Activated gamma-delta T cell treated with anti-CD3 and anti-CD28 coated beads, Interleukin-2, amount 50 U/mL, for 16 hours (primary cell): ENCODE measurements at regions not wholly inside any gene's neighbourhood (a gene's known extent, or its start where the extent isn't known, plus 50 kb on each side); places are given as distances from the start of the nearest gene placed in this dataset.

ENCODE experiments used
- DNase-seq: peaks from one replicate; pipeline ENCODE4 v3.0.0-alpha.2; 2020; ENCODE audit warnings: low read depth

DNA sequence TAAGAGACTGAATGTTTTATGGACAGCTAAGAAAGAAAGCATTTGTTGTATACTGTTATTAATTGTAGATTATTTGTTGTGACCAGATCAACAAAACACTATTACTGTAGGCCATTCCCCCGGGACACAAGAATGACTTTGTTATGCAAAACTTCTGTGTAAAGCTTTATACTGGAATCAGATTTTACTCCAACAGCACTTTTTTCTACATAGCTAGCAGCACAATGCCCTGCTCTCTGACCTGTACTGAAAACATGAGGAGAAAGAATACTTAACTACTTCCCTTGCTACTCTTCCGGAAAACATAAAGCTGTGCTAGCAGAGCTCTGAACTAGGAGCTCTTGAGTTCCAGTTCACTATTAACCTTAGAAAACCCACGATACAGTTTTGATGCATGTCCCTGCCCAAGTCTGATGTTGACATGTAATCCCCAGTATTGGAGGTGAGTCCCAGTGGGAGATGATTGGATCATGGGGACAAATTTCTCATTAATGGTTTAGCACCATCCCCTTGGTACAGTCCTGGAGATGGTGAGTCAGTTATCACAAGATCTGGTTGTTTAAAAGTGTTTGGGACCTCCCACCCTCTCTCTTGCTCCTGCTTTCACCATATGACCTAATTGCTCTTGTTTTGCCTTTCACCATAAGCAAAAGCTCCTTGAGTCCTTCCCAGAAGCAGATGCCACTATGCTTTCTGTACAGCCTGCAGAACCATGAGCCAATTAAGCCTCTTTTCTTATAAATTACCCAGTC lies 601.1 kb upstream of the PIK3C3 start:
- no peak for DNase-seq

DNA sequence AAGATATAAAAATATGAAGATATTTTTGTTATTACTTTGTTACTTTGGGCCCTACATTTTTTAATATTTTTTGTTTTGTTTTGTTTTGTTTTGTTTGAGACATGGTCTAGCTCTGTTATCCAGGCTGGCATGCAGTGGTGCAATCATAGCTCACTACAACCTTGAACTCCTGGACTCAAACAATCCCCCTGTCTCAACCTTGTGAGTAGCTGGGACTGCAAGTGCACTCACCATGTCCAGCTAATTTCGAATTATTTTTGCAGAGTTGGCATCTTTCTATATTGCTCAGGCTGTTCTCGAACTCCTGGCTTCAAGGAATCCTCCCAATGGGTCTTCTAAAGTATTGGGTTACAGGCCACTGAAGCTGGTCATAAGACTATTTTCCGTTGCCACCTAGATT lies 603.6 kb upstream of the PIK3C3 start:
- DNase-seq = no peak

DNA sequence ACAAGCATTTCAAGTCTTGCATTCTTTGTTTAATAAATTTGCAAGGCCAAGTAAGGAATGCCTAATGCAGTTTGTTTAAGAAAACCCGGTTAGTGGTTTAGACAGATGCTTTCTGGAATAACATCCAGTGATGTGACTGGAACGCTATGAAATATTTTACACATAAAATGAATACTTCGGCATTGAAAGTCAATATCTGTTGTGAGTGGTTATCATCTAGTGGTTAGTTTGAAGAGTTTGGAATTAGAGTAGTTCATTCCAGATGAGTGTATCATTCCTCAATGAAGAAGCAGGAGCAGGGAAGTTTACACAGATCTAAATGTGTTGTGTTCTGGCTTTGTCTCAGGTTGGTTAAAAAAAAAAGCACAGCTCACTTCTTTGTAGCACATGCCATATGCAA lies 608.0 kb upstream of the PIK3C3 start:
- DNase-seq = no peak

DNA sequence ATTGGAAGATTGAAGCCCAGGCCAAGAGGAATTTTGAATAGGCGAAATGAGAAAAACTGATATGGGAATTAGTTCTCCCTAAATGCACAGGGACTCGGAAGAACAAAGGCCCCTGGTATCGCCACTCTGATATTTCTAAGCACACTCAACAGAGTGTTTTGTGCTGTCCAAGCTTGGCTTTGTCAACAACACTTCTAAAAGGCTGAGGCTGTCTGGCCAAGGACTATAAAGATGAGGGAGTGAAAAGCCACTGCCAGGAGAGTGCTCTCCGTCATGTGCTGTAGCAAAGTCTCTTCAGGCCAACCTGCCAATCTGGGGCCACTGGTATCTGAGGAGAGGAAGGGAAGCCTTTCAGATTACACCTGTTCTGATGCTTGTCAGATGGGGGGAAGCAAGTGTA lies 611.2 kb upstream of the PIK3C3 start:
- DNase-seq = no peak

DNA sequence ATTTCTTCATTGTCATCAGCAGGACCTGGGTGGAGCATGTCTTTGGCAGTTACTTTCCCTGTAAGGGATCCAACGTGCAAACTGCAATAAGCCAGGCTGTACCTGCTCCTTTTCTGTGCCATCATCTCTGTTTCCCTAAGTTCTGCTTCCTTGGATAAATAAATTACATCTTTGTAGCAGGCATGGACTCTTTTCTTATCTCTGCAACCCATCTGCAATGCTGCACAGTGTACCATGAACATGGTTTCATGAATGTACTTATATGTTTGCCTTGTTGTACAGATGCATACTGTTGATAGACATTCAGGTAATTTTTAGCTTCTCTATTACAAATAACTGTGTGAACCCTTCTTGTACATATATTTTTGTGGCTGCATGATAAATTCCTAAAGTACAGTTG lies 616.7 kb upstream of the PIK3C3 start:
- no peak for DNase-seq

DNA sequence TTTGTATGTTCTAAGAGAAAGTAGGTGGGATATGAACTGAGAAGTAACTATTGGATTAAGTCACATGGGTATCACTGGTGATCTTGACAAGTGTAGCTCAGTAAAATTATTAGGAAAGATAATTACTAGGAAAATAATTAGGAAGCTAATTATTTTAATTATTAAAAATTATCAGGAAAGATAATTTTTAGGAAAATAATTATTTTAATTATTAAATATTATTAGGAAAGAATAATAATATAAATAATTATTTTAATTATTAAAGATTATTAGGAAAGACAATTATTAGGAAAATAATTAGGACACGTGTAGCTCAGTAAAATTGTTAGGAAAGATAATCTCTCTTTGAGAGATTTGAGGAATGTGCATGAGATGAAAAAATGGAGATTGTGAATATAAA lies 623.4 kb upstream of the PIK3C3 start:
- no peak for DNase-seq

DNA sequence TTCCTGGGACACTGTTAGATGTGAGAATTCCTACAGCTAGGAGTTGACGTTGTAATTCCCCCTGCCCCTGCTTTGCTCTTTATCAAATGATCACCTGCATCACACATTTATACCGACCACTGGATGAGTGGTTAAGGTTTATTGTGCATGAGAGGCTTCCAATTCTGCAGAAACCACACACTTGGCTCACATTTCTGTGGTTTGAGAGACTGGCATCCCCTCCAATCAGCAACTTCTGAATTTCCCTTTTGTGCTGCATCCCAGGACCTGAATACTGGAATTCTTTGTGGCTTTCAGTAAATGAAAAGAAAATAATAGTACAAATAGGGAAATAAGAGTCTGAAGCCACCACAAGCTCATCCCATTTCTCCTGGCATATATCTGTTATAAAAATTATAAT lies 628.7 kb upstream of the PIK3C3 start:
- DNase-seq = no peak

DNA sequence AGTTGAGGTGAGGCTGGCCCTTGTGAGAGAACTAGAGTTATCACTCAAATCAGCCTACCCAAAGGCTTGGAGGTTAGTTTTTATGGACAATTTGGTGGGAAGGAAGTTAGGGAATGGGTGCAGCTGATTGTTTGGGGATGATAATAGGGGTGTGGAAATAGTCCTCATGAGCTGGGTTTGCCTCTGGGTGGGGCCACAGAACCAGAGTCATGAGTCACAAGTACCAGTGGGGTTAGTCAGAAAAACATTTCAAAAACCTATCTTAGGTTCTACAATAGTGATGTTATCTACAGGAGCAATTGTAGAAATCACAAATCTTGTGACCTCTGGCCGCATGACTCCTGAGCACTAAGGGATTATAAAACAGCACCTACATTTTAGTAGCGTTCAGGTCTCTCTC lies 630.1 kb upstream of the PIK3C3 start:
- no peak for DNase-seq

DNA sequence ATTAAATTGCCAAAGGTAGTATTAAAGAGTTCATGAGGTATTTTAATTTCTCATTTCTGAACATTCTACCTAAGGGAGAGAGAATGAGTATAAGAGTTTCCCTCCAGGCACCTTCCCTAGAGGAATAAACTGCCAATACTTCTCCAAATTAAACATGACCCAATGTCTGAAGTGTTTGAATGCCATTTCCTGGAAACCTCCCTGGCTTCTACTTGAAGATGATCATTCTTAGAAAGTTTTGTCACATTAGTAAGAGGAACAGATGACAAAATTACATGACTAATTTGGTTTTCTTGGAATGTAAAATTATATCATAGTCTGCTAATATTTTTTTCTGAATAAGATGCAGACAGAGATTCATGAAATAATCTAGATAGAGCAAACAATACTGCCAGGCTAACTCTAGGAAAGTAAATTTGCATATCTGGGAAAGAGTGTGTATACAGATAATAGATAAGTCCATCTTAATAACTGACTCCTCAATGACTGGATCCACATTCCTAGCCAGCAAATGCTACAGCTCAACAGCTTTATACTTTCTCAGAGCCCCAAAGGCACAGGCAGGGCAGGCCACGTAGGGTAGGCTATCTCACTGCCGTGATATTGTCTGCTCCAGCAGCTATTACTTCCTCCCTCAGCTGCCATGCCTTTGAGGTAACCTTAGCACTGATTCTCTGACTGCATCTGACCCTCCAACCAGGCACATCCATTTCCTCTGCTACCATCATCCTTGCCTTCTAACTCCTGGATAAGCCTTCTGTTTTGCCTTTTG lies 630.8 kb upstream of the PIK3C3 start:
- DNase-seq = no peak

DNA sequence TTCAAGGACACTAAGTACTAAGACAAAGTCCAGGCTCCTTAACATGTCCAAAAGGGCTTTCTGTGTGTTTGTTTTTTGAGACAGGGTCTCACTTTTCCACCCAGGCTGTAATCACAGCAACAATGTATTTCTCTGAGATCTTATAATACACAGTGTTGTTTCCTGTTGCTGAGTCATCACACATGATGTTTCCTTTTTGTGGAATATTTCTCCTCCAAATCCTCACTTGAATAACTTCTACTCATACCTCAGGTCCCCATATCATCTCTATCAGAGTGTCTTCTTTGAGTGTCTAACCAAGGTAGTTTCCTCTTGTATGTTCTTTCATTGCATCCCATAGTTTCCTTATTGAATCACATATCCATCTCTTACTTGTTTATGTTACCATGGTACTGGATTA lies 632.0 kb upstream of the PIK3C3 start:
- no peak for DNase-seq

DNA sequence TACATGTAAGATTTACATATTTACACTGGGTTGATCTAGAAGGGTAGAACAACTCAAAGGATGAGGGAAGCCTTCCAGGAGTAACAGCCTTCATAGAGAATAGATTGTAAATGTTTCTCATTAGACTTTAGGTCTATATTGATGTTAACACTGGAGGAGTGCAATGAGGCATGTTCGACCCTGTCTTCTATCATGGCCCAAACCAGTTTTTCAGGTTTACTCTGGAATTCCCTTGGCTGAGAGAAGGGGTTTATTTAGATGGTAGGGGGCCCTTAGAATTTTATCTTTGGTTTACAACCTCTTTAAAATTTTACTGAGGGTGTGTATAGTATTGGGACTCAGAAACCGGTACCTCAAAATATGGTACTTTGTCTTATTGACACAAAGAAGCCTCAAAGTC lies 634.9 kb upstream of the PIK3C3 start:
- no peak for DNase-seq

DNA sequence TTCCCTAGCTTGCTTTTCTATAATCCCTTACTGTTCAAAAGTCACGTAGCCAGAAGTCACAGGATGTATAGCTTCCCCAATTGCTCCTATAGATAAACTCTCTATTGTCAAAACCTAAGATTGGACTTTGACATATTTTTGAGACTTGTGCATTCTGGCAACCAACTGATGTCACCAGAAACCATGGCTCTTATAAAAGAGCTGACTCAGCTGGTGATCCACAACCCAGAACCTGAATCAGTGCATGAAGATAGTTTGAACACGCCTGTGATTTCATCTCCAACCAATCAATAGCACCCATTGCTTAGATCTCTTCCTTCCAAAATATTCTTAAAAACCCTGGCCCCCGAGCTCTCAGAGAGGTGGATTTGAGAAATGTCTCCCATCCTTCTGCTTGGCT lies 639.9 kb upstream of the PIK3C3 start:
- DNase-seq = no peak

DNA sequence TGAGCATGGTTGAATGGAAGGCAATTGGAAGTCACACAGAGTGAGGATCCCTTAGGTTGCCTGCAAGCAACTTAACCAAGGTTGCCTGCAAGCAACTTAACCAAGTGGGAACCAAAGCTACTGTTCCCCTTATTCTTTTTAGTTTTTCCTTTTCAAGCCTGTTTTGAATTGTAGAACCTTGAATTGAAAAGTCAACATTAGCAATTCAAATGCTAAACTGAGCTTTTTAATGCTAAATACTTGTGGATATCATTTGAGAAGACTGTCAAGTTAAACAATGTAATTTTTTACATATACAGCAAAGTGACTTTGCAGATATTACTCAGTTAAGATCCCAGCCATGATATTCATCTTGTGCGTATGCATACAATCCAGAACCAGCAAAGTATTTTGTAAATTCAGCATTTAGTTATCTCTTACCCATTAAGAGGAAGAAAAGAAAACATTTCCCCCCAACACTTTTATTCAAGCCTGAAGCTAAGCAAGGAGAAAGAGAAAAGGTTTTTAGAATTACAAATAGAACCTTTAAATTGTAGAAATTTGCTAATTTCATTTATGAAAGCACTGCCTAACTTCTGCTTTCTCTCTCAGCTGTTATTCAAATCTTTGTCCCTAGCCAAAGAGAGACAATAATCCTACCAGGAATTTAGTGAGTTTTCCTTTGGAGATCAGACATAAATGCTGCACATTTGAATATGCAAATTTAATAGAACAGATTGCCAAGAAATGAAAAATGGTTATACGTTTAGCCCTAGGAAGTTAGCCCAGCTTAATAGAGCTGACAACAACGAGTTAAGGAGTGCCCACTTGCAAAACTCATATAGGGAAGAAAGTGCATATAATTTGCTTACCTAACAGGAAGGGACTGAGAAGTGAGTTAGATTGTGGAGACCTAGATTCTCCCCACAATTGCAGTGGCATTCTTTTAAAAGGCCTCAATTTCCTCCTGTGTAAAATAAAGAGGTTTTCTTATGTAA lies 643.2 kb upstream of the PIK3C3 start:
- no peak for DNase-seq

DNA sequence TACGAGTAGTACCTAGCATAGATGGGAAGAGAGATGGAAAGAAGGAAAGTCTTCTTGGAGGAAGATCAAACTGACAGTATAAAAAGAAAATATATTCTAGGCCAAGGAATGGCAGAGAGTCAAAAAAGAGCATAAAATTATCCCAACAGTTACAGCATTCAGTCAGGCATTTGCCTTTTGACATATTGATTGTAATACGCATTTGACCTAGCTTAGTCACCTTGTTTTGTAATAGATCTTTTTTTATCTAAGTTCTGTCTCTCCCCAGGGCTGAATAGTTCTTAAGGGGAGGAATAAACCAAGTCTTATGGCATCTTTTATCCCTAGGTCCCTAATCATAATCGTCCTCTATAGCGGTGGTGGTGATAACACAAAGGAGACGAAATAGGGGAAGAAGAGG lies 657.3 kb upstream of the PIK3C3 start:
- no peak for DNase-seq

DNA sequence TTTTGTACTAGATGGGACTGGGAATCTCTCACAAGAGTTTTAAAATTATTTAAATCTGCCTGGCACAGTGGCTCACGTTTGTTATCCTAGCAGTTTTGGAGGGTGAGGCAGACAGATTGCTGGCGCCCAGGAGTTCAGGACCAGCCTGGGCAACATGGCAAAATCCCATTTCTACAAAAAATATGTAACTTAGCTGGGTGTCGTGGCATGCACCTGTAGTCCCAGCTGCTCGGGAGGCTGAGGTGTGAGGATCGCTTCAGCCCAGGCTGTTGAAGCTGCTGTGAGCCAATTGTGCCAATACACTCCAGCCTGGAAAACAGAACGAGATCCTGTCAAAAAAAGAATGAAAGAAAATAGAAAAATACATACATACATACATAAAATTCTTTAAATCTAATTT lies 685.7 kb upstream of the PIK3C3 start:
- no peak for DNase-seq

DNA sequence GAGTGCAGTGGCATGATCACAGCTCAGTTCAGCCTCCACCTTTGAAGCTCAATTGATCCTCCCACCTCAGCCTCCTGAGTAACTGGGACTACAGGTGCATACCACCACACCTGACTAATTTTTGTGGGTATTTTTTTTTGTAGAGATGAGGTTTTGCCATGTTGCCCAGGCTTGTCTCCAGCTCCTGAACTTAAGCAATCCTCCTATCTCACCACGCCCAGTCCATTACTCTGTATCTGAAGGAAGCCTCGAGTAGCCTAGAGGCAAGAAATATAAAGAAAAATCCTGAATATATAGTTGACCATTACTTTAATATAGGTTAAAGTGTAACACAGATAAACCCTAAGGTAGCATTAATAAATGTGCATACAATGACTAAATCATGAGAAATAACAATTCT lies 686.8 kb upstream of the PIK3C3 start:
- no peak for DNase-seq

DNA sequence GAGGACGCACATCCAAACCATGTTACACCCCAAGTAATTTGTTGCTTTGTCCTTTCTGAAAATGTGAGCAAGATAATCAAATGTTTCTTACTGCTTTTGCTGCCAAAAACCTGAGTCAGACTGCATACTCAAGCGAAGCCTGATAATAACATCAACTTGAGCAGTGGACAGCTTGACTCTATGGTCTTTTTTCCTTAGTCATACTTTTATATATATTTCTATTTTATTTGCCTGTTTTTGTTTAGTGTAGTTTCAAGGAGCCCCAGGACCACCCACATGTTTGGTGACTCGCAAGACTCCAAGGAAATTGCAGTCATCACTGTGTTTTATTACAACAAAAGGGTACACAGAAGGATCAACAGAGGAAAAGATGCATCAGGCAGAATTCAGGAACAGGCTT lies 688.4 kb upstream of the PIK3C3 start:
- no peak for DNase-seq

DNA sequence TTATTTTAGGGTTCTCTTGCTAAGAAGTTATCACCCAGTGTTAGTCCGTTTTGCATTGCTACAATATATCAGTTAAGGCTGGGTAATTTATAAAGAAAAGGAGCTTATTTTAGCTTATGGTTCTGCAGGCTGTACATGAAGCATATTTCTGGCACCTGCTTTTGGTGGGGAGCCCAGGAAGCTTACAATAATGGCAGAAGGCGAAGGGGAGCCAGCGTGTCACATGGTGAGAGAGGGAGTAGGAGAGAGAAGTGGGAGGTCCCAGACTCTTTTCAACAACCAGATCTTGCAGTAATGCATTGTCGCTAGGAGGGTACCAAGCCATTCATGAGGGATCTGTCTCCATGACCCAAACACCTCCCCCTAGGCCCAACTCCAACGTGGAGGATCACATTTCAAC lies 688.8 kb upstream of the PIK3C3 start:
- no peak for DNase-seq

DNA sequence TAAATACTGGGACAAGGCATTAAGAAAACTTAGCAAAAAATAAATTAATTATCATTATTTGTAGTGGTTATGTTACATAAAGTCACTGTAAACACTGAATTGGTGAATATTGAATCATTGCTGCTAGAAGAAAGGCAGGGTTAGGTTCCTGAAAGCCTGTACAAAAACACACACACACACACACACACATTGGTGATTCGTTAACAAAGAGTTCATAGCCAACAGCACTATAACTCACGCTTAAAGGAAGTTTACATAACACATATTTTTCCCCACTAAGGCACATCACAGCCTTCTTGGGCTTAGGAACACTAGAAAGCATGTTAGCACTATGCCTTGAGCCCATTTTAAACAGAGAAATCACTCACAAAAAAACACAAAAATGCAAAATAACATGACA lies 690.0 kb upstream of the PIK3C3 start:
- no peak for DNase-seq

DNA sequence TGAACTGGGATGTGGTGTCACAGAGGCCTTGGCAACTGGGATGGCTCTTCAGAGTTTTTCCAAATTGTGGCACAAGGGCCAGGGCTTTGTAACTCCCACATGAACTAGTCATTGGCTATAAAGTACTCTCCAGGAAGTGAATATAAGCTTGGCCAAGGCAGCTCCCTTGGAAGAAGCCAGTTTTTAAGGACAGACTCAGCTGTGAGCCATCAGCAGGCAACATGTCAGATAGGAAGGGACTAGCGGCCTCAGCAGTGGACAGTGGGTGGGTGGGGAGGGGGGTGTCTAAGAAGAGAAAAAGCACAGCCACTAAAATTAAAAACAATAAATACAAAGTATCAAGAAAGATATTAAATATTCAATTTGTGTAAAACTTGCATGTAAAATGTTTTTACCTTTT lies 691.1 kb upstream of the PIK3C3 start:
- DNase-seq = no peak

DNA sequence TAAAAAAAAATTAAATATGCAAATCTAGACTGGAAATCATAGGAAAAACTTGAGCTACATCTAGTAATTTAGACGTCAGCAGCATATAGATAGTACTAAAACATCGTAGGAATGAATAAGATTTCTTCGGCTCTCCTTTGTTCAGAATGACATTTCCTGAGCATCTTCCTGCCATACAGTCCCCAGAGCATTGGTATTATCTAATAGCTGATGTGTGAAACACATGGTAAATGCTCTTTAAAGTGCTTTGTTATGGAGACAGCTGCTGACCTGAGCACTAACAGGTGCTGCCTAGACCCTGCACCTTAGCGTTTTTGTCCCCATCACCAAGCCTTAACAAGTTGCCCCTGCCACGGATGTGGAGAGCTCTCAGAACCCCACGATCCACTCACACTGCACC lies 692.3 kb upstream of the PIK3C3 start:
- no peak for DNase-seq

DNA sequence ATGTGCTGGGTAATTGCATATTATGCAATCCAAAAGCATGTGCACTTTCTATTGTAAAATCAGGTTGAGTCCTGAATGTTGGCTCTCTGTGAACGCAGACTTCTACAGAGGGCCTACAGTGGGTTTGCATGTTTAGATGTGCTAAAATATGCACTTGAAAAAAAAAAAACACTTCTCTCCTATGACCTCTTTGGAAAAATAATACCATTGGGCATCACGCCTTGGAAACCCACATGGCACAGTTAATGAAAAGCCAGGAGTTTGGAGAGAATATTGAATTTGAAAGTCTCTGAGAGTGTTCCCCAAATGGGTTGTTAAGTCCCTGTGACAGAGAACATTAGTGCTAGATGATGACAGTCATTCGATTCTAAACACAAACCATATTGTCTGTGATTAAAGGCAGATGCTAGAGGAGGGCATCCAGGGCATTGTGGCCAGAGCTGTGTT lies 710.4 kb upstream of the PIK3C3 start:
- no peak for DNase-seq

DNA sequence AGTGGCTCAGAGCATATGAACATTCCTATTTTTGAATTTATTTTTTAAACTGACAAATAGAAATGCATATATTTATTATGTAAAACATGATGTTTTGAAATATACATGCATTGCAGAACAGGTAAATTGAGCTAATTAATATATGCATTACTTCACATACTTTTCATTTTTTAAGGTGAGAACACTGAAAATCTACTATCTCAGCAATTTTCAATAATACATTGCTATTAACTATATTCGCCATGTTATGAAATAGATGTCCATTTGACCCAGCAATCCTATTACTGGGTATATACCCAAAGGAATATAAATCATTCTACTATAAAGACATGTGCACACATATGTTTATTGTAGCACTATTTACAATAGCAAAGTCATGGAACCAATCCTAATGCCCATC lies 717.7 kb upstream of the PIK3C3 start:
- DNase-seq = no peak
